DMS 273 treated with DMSO at 0.1 percent for 48 hours (cell line): ENCODE measurements at regions not wholly inside any gene's neighbourhood (a gene's known extent, or its start where the extent isn't known, plus 50 kb on each side); places are given as distances from the start of the nearest gene placed in this dataset.

ENCODE experiments used
- DNase-seq: peaks from one replicate; lab custom pipeline; 2025; lab: John Stamatoyannopoulos, UW

- no peak for DNase-seq
These were observed 127.6 kb downstream of the DNAJB9 start for GRCh38 chr7:108697254-108697653.

DNA sequence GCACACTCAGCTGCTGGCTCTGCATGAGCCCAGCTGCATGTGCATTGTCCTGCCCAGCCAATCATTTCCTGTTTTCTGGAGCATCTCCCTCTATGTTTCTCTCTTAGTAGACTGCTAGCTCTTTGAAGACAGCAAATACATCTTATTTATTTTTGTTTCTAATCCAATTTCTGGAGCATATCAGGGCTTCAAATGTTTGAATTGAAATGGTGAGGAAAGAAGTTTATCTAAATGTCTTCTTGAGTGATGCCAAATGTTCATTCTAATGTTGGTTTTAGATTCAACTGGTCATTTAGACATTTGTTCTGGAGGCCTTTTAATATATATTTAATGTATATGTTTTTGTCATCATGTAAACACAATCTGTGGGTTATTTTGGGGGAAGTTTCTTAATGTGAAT is 141.9 kb downstream of the DNAJB9 start:
- no peak for DNase-seq

GRCh38 chr7:108716783-108717182 is 147.1 kb downstream of the DNAJB9 start:
- no peak for DNase-seq

GRCh38 chr7:108717781-108718180 is 148.1 kb downstream of the DNAJB9 start:
- no peak for DNase-seq

DNA sequence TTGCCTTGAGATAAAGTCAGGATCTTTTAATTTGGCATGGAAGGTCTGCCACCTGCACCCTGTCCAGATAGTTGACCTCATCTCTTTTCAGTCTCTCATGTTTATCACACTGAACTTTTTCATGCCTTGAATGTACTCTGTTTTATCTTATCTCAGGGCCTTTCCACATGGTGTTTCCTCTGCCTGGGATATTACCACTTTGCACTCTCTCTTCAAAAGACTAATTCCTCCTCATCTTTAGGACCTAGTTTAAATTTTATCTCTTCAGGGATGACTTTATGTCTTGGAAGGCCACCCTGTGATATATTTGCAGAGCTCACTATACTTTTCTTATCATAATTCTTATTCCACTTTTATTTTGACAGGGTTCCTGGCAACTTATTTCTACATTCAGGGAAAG is 150.0 kb downstream of the DNAJB9 start:
- DNase-seq, result no peak

- DNase-seq, result no peak
These were observed 152.9 kb downstream of the DNAJB9 start for GRCh38 chr7:108722561-108722960.

DNA sequence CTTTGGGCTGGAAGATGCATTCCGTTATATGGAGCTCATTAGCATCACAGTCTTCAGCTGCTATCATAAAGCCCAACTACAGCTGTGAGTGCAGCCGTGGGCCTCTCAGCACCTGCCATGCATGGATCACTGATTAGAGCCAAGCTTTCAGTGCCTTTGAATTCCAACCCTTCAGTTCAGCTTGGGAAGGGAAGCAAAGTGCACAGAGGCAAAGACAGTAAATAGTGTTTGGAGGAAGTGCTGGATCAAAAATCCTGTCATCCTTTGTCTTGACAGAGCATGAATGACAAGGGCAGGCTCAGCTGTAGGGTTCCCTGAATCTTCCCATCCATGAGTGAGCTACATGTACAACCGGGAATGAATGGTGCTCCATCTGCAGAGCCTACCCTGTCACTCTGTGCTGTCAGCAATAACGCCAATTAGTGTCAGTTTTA is 153.7 kb downstream of the DNAJB9 start:
- DNase-seq, result no peak

DNA sequence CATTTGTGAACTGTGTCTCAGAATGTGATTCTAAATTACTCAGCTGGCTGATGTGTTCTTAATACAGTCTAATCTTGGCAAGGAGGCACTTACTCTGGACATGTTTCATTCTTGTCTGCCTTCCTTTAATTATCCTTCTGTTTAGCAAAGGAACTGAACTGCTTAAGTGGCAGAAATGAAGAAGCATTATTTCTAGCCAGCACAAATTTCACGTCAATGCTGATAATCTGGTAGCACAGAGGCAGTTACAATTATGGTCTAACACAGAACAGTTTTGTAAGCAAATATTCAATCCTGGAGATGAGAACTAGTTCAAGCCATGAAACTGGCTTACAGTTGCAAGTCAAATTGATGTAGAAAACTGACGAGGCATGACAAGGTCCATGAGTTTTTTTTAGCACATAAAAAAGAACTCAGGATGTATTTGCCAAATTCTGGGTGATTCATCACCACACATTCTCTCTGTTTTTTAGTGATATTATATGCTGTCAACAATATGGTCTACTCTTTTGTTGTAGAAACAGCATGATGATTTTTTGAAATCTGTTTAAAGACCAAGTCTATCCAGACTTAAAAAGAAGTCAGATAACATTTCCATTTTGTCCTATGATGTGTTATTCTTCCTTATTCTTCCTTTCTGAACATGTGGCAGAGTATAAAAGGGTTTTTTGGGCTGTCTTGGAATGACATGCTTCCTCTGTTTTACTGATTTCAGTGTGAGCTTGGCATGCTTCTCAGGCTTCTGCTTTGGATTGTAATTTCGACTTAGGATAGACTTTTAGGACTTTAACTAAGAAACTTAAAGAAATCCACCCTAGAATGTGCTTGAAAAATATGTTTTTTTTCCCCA is 154.8 kb downstream of the DNAJB9 start:
- no peak for DNase-seq

- DNase-seq, result no peak
These were observed 166.1 kb downstream of the DNAJB9 start for GRCh38 chr7:108735814-108736213.

- no peak for DNase-seq
These were observed 166.7 kb downstream of the DNAJB9 start for GRCh38 chr7:108736221-108736891.

- no peak for DNase-seq
These were observed 201.5 kb downstream of the DNAJB9 start for GRCh38 chr7:108770981-108771745.

DNA sequence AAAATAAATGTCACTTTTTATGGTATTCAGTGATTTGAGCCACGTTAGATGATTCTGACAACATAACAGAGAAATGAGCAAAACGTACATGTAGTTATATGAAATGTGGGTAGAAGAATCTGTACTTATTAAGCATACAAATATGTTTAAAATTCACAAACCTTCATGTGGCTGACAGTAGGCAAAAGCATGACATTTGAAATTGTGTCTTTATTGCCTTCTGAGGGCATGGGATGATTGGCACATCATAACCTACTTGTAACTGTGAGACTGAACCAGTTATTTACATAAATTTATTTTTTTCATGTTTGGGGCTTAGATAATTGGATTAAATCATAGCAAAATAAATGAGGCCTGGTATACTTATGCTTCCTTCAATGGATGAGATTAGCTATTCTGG is 202.2 kb downstream of the DNAJB9 start:
- no peak for DNase-seq

- no peak for DNase-seq
These were observed 208.3 kb downstream of the DNAJB9 start for GRCh38 chr7:108777966-108778365.

GRCh38 chr7:108789451-108789850 is 219.8 kb downstream of the DNAJB9 start:
- DNase-seq, result no peak

DNA sequence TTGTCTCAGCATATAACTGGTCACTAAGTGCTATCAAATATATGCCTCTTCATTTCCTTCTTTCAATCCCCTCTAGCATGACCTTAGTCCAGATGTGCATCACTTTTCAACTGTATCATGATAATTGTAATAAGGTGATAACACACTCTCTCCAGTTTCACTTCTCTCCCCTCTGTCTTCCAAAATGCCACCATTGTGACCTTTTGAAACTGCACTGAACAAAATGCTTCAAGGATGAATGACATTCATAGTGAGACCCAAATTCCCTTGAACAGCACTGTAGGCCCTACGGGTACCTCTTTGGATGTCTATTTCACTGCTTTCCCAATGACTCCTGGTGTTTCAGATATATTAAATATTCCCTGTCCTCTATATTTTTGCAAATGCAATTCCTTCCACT is 224.8 kb downstream of the DNAJB9 start:
- DNase-seq, result no peak

- no peak for DNase-seq
These were observed 233.0 kb downstream of the DNAJB9 start for GRCh38 chr7:108802650-108803049.

DNA sequence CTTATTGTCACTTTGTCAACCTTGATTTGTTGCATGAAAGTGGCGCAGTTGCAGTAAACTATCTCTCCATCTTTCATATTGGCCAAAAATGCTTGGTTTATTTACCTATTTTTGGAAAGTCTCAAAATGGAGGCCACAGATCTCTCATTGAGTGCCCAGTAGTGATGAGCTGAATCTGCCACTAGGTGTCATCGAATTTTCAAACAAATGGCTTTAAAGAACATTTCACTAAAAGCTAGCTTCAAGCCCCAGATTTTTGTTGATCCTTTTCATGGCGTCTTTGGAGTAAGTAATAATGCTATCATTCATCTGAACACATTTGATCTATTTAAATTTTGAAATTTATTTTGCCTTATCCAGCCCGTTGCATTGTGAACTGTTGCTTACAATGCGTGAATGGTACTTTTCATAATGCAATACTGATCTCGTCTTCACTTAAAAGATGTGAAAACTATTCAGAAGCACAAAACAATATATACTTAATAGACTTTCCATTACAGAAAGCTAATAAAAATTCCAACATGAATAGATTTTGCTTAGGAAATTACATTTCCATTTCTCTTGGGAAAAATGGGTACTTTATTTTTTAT is 236.2 kb downstream of the DNAJB9 start:
- DNase-seq, result peak; percentile 15

- DNase-seq, result no peak
These were observed 239.0 kb downstream of the DNAJB9 start for GRCh38 chr7:108808549-108809266.

- DNase-seq, result no peak
These were observed 239.7 kb downstream of the DNAJB9 start for GRCh38 chr7:108809356-108809755.

- DNase-seq, result no peak
These were observed 241.2 kb downstream of the DNAJB9 start for GRCh38 chr7:108810756-108811385.
